ENCODE measurements at regions not wholly inside any gene's neighbourhood (a gene's known extent, or its start where the extent isn't known, plus 50 kb on each side); places are given as distances from the start of the nearest gene placed in this dataset.

DNA sequence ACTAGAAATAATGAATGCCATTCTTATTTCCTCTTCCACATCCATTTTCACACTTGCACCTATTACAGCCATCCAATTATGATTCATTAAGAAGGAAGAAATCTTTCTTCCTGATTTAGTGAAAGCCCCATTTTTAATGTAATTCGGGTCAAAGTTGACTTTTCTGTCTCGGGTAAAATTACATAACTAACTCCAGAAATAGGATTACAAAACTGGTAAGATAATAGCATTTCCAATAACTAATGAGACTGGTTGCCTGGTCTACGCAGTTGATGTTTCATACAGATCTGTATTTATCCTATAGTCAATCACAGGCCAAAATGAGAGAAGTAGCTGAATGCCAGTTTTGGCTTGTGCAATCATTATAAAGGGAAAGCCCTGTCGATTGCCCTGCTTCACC, 651.5 kb upstream of the NRP1 start:
- Histone ChIP-seq H3K36me3 (ENCODE audit: insufficient read depth, low read length) (no peaks in the 10 kb centered on the region), H3K27ac (ENCODE audit: low read depth, low read length) (no peak overlapping the region), H3K9me3 (ENCODE audit: insufficient read depth, low read depth, low read length) (no peaks in the 10 kb centered on the region), H3K9ac (ENCODE audit: low read depth, low read length) (no peak overlapping the region), H3K4me3 (ENCODE audit: low read length) (no peak overlapping the region), H3K27me3 (ENCODE audit: insufficient read depth, low read length) (no peaks in the 10 kb centered on the region), H3K4me1 (ENCODE audit: insufficient read depth, low read length) (no peaks in the 10 kb centered on the region)
- WGBS: 95% methylated on average over 4 of the region's 4 CpGs

DNA sequence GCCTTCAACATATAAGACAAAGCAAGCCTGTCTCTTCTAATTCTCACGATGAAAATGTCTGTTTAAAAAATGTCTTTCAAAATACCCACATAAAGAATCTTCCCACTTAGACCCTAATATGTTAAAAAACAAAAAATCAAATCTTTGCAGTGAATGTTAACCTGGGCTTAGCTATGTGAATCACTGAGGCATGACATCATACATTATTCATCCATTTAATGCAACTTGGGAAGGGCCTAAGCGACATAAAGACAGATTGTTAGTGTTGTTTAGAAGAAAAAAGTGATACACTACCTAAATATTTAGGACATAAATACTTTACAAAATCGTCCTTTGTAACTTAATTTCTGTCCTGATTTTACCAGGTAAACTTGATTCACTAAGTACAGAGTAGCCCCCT, 648.5 kb upstream of the NRP1 start:
- Histone ChIP-seq H3K4me1 (ENCODE audit: insufficient read depth, low read length) (no peaks in the 10 kb centered on the region), H3K27ac (ENCODE audit: low read depth, low read length) (no peak overlapping the region), H3K36me3 (ENCODE audit: insufficient read depth, low read length) (no peaks in the 10 kb centered on the region), H3K9ac (ENCODE audit: low read depth, low read length) (no peak overlapping the region), H3K9me3 (ENCODE audit: insufficient read depth, low read depth, low read length) (no peaks in the 10 kb centered on the region), H3K4me3 (ENCODE audit: low read length) (no peak overlapping the region), H3K27me3 (ENCODE audit: insufficient read depth, low read length) (no peaks in the 10 kb centered on the region)
- WGBS: 84% methylated on average over 2 of the region's 3 CpGs

GRCh38 chr10:33981301-33981700, 646.8 kb upstream of the NRP1 start:
- H3K27me3 ChIP-seq (ENCODE audit: insufficient read depth, low read length): no peaks in the 10 kb centered on the region
- 98% methylated on average over 5 of the region's 5 CpGs for WGBS
- H3K36me3 ChIP-seq (ENCODE audit: insufficient read depth, low read length): no peaks in the 10 kb centered on the region
- no peak overlapping the region for H3K4me3 ChIP-seq (ENCODE audit: low read length)
- H3K9ac ChIP-seq (ENCODE audit: low read depth, low read length): no peak overlapping the region
- H3K27ac ChIP-seq (ENCODE audit: low read depth, low read length): no peak overlapping the region
- H3K4me1 ChIP-seq (ENCODE audit: insufficient read depth, low read length): no peaks in the 10 kb centered on the region
- H3K9me3 ChIP-seq (ENCODE audit: insufficient read depth, low read depth, low read length): no peaks in the 10 kb centered on the region

DNA sequence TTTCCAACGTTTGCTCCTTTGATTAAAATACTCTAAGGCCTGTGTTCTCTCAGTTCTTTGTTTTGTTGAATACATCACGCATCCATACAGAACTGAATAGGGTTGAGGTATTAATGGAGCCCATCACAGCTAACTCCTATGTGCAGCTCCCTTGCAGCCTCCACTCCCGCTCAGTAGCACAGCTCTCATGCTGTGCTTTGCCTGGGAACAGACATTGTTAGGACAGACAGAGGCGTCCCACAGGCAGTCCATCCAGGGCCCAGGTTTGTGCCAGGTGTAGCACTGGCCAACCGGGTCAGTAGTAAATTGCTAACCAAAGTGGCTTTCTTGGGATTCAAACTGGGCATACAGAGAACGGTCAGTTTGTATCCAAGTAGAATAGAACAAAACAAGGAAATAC, 644.7 kb upstream of the NRP1 start:
- Histone ChIP-seq H3K9me3 (ENCODE audit: insufficient read depth, low read depth, low read length) (no peaks in the 10 kb centered on the region), H3K27me3 (ENCODE audit: insufficient read depth, low read length) (no peaks in the 10 kb centered on the region), H3K27ac (ENCODE audit: low read depth, low read length) (no peak overlapping the region), H3K4me1 (ENCODE audit: insufficient read depth, low read length) (no peaks in the 10 kb centered on the region), H3K4me3 (ENCODE audit: low read length) (no peak overlapping the region), H3K9ac (ENCODE audit: low read depth, low read length) (no peak overlapping the region), H3K36me3 (ENCODE audit: insufficient read depth, low read length) (no peaks in the 10 kb centered on the region)
- 90% methylated on average over 6 of the region's 6 CpGs for WGBS

- Histone ChIP-seq H3K27me3 (ENCODE audit: insufficient read depth, low read length) (no peaks in the 10 kb centered on the region), H3K4me3 (ENCODE audit: low read length) (no peak overlapping the region), H3K4me1 (ENCODE audit: insufficient read depth, low read length) (no peaks in the 10 kb centered on the region), H3K27ac (ENCODE audit: low read depth, low read length) (no peak overlapping the region), H3K9me3 (ENCODE audit: insufficient read depth, low read depth, low read length) (no peaks in the 10 kb centered on the region), H3K36me3 (ENCODE audit: insufficient read depth, low read length) (no peaks in the 10 kb centered on the region), H3K9ac (ENCODE audit: low read depth, low read length) (no peak overlapping the region)
- WGBS: 97% methylated on average over 2 of the region's 3 CpGs
Observed at GRCh38 chr10:33975481-33975880, 641.0 kb upstream of the NRP1 start.

DNA sequence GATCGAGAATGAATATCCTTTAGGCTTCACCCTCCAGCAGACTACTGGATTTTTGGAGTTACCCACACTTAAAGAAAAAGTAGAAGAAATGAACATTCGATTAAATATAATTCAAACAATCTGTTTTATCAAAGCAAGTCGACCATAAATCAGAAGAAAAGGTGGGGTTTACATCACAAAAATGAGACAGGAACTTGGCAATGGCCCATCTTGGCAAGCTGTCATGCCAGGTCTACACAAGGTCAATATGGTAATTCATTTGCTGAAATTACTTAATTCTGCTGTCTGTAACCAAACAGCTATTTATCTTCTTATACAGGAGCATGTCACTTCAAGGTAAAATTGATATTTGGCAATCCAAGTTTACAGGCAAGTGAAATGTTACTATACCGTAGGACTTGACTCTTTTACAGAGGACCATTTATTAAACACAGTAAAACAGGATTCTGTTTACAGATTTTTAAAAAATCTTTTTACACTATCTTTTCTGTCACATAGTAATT, 640.6 kb upstream of the NRP1 start:
- no peak overlapping the region for H3K4me3 ChIP-seq (ENCODE audit: low read length)
- no peaks in the 10 kb centered on the region for H3K4me1 ChIP-seq (ENCODE audit: insufficient read depth, low read length)
- WGBS: 96% methylated on average over 4 of the region's 4 CpGs
- no peak overlapping the region for H3K9ac ChIP-seq (ENCODE audit: low read depth, low read length)
- H3K27me3 ChIP-seq (ENCODE audit: insufficient read depth, low read length): no peaks in the 10 kb centered on the region
- H3K9me3 ChIP-seq (ENCODE audit: insufficient read depth, low read depth, low read length): no peaks in the 10 kb centered on the region
- H3K36me3 ChIP-seq (ENCODE audit: insufficient read depth, low read length): no peaks in the 10 kb centered on the region
- no peak overlapping the region for H3K27ac ChIP-seq (ENCODE audit: low read depth, low read length)

- Histone ChIP-seq H3K4me3 (ENCODE audit: low read length) (no peak overlapping the region), H3K9me3 (ENCODE audit: insufficient read depth, low read depth, low read length) (no peaks in the 10 kb centered on the region), H3K27ac (ENCODE audit: low read depth, low read length) (no peak overlapping the region), H3K27me3 (ENCODE audit: insufficient read depth, low read length) (no peaks in the 10 kb centered on the region), H3K36me3 (ENCODE audit: insufficient read depth, low read length) (no peaks in the 10 kb centered on the region), H3K4me1 (ENCODE audit: insufficient read depth, low read length) (no peaks in the 10 kb centered on the region), H3K9ac (ENCODE audit: low read depth, low read length) (no peak overlapping the region)
- 100% methylated on average over 1 of the region's 1 CpG for WGBS
Observed at GRCh38 chr10:33968983-33969382, 634.5 kb upstream of the NRP1 start.

DNA sequence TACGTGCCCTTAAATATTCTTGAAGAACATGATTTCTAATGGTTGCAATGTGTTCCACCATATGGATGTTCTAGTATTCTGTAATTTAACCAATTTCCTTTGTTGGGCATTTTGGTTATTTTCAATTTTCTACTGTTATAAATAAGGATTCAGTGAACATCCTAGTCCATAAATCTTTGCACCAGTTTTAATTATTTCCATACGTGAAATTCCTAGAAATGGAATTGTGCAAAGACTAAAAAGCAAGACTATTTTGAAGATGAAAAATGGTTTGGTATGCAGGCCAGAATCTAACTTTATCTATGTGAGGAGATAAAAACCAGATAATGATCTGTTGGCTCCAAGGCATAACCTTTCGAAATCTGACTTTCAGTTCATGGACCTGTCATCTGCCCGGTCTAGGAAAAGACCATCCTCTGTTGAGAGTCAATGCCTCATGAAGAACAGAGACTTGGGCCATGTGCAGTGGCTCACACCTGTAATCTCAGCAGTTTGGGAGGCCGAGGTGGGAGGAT, 633.2 kb upstream of the NRP1 start:
- H3K27me3 ChIP-seq (ENCODE audit: insufficient read depth, low read length): no peaks in the 10 kb centered on the region
- WGBS: 94% methylated on average over 5 of the region's 5 CpGs

DNA sequence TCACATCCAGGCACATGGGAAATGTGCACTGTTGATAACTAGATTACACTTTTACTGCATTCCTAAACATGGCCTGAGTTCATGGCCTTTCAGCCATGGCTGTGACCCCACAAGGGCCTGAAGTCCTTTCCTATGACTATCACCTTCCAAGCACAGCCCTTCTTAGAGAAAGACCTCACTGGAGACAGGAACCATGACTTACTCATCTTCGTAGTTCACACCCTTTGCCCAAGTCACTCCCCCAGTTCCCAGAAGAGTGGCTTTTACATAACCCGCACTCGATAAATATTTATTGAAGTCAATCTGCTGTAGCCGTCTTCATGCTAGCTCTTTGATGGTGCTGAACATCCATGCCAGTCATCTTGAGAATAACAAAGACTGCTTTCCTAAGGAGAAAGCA, 632.5 kb upstream of the NRP1 start:
- no peaks in the 10 kb centered on the region for H3K27me3 ChIP-seq (ENCODE audit: insufficient read depth, low read length)
- no peaks in the 10 kb centered on the region for H3K9me3 ChIP-seq (ENCODE audit: insufficient read depth, low read depth, low read length)
- H3K27ac ChIP-seq (ENCODE audit: low read depth, low read length): no peak overlapping the region
- no peak overlapping the region for H3K4me3 ChIP-seq (ENCODE audit: low read length)
- H3K4me1 ChIP-seq (ENCODE audit: insufficient read depth, low read length): no peaks in the 10 kb centered on the region
- 93% methylated on average over 4 of the region's 4 CpGs for WGBS
- no peaks in the 10 kb centered on the region for H3K36me3 ChIP-seq (ENCODE audit: insufficient read depth, low read length)
- no peak overlapping the region for H3K9ac ChIP-seq (ENCODE audit: low read depth, low read length)

More for the DNA sequence above, 633.2 kb upstream of the NRP1 start:
- no peaks in the 10 kb centered on the region for H3K36me3 ChIP-seq (ENCODE audit: insufficient read depth, low read length)
- no peak overlapping the region for H3K9ac ChIP-seq (ENCODE audit: low read depth, low read length)
- no peaks in the 10 kb centered on the region for H3K9me3 ChIP-seq (ENCODE audit: insufficient read depth, low read depth, low read length)
- no peak overlapping the region for H3K27ac ChIP-seq (ENCODE audit: low read depth, low read length)
- no peaks in the 10 kb centered on the region for H3K4me1 ChIP-seq (ENCODE audit: insufficient read depth, low read length)
- H3K4me3 ChIP-seq (ENCODE audit: low read length): no peak overlapping the region

- no peak overlapping the region for H3K27ac ChIP-seq (ENCODE audit: low read depth, low read length)
- H3K4me3 ChIP-seq (ENCODE audit: low read length): no peak overlapping the region
- no peaks in the 10 kb centered on the region for H3K27me3 ChIP-seq (ENCODE audit: insufficient read depth, low read length)
- H3K9me3 ChIP-seq (ENCODE audit: insufficient read depth, low read depth, low read length): no peaks in the 10 kb centered on the region
- no peaks in the 10 kb centered on the region for H3K36me3 ChIP-seq (ENCODE audit: insufficient read depth, low read length)
- H3K4me1 ChIP-seq (ENCODE audit: insufficient read depth, low read length): no peaks in the 10 kb centered on the region
- H3K9ac ChIP-seq (ENCODE audit: low read depth, low read length): no peak overlapping the region
- 93% methylated on average over 6 of the region's 6 CpGs for WGBS
Observed at GRCh38 chr10:33965795-33966581, 631.5 kb upstream of the NRP1 start.

DNA sequence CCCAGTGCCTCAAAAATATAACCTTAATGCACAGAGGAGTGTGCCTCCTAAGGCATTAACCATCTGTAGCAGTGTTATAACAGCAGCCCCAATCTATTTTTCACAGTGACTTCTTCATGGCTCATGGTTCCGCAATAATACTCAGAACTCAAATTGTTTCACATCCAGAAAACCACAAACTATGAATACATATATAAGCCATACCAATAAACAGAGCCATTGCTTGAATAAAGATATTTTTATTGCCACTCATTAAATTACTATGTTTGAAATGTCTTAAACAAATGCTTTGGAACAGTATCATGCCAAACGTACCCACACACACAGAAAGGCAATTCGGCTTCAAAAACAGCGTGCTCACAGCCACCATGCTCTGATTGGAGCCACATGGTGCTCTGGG, 629.3 kb upstream of the NRP1 start:
- Histone ChIP-seq H3K36me3 (ENCODE audit: insufficient read depth, low read length) (no peaks in the 10 kb centered on the region), H3K4me1 (ENCODE audit: insufficient read depth, low read length) (no peaks in the 10 kb centered on the region), H3K27me3 (ENCODE audit: insufficient read depth, low read length) (no peaks in the 10 kb centered on the region), H3K4me3 (ENCODE audit: low read length) (no peak overlapping the region), H3K27ac (ENCODE audit: low read depth, low read length) (no peak overlapping the region), H3K9me3 (ENCODE audit: insufficient read depth, low read depth, low read length) (no peaks in the 10 kb centered on the region), H3K9ac (ENCODE audit: low read depth, low read length) (no peak overlapping the region)
- 97% methylated on average over 4 of the region's 4 CpGs for WGBS
